Liver (tissue), 8 donors: ENCODE measurements at regions not wholly inside any gene's neighbourhood (a gene's known extent, or its start where the extent isn't known, plus 50 kb on each side); places are given as distances from the start of the nearest gene placed in this dataset.

Source experiments
- DNase-seq: peaks from one replicate; pipeline ENCODE4 v3.0.0-alpha.2; 2017; ENCODE audit warnings: low spot score
- H3K27ac ChIP-seq, 2 donors: one replicate each; pipeline ENCODE4 v1.7.0; 2013; ENCODE audit warnings: inconsistent platforms in 2 of 2, low read length in 2 of 2, control low read depth in 1 of 2, low read depth in 1 of 2, mild to moderate bottlenecking in 1 of 2
- H3K27me3 ChIP-seq, 4 donors: one replicate each; pipeline versions ENCODE4 v1.6.1 to v1.7.0; 2013; ENCODE audit warnings: low read length in 3 of 4, inconsistent platforms in 1 of 4, mild to moderate bottlenecking in 1 of 4, moderate library complexity in 1 of 4; ENCODE audit not compliant: control insufficient read depth in 4 of 4, insufficient read depth in 4 of 4
- H3K36me3 ChIP-seq, 4 donors: one replicate each; pipeline versions ENCODE4 v1.6.1 to v1.7.0; 2013; ENCODE audit warnings: low read length in 3 of 4, mild to moderate bottlenecking in 3 of 4, low read depth in 1 of 4, moderate library complexity in 1 of 4; ENCODE audit not compliant: control insufficient read depth in 4 of 4, insufficient read depth in 3 of 4
- H3K4me1 ChIP-seq, 4 donors: one replicate each; pipeline versions ENCODE4 v1.6.1 to v1.7.0; 2013; ENCODE audit warnings: low read length in 3 of 4, mild to moderate bottlenecking in 3 of 4, moderate library complexity in 1 of 4; ENCODE audit not compliant: control insufficient read depth in 4 of 4, insufficient read depth in 4 of 4
- H3K4me3 ChIP-seq, 3 donors: one replicate each; pipeline versions ENCODE4 v1.6.1 to v1.7.0; 2013; ENCODE audit warnings: low read length in 3 of 3, control low read depth in 1 of 3, low read depth in 1 of 3, mild to moderate bottlenecking in 1 of 3
- H3K9ac ChIP-seq, 2 donors: one replicate each; pipeline ENCODE4 v1.7.0; 2013; ENCODE audit warnings: low read length in 2 of 2, mild to moderate bottlenecking in 2 of 2, moderate library complexity in 2 of 2, control low read depth in 1 of 2, low read depth in 1 of 2
- H3K9me3 ChIP-seq, 4 donors: one replicate each; pipeline versions ENCODE4 v1.6.1 to v1.7.0; 2013; ENCODE audit warnings: low read length in 3 of 4; ENCODE audit not compliant: control insufficient read depth in 4 of 4
- EGR1 ChIP-seq, 2 donors: IDR thresholded peaks; 2 replicates each; pipeline ENCODE4 v1.6.1; 2016 to 2018; ENCODE audit warnings: antibody characterized with exemption in 2 of 2, low read depth in 2 of 2
- FOXA1 ChIP-seq: IDR thresholded peaks from 2 replicates; pipeline ENCODE4 v1.6.1; 2016; ENCODE audit warnings: antibody characterized with exemption
- FOXA2 ChIP-seq: IDR thresholded peaks from 2 replicates; pipeline ENCODE4 v1.6.1; 2016; ENCODE audit warnings: antibody characterized with exemption
- GABPA ChIP-seq, 2 donors: IDR thresholded peaks in 1 of 2; conservative IDR thresholded peaks in 1 of 2; 2 replicates each; pipeline ENCODE4 v1.6.1; 2016; ENCODE audit warnings: antibody characterized with exemption in 2 of 2, mild to moderate bottlenecking in 1 of 2, moderate library complexity in 1 of 2
- HNF4A ChIP-seq, 2 donors: conservative IDR thresholded peaks; 2 replicates each; pipeline ENCODE4 v1.6.1; 2016; ENCODE audit warnings: antibody characterized with exemption in 2 of 2, mild to moderate bottlenecking in 2 of 2
- HNF4G ChIP-seq: IDR thresholded peaks from 2 replicates; pipeline ENCODE4 v1.6.1; 2016; ENCODE audit warnings: antibody characterized with exemption
- JUND ChIP-seq, 2 donors: IDR thresholded peaks; 2 replicates each; pipeline ENCODE4 v1.6.1; 2016; ENCODE audit warnings: antibody characterized with exemption in 2 of 2
- NR2F2 ChIP-seq: IDR thresholded peaks from 2 replicates; pipeline ENCODE4 v1.6.1; 2016; ENCODE audit warnings: antibody characterized with exemption
- RAD21 ChIP-seq, 2 donors: IDR thresholded peaks; 2 replicates each; pipeline ENCODE4 v1.6.1; 2016; ENCODE audit warnings: antibody characterized with exemption in 2 of 2, mild to moderate bottlenecking in 2 of 2
- RXRA ChIP-seq, 2 donors: IDR thresholded peaks; 2 replicates each; pipeline ENCODE4 v1.6.1; 2017 to 2018; ENCODE audit warnings: antibody characterized with exemption in 2 of 2, mild to moderate bottlenecking in 1 of 2
- SP1 ChIP-seq: IDR thresholded peaks from 2 replicates; pipeline ENCODE4 v1.6.1; 2018; ENCODE audit warnings: antibody characterized with exemption, mild to moderate bottlenecking
- TAF1 ChIP-seq: conservative IDR thresholded peaks from 2 replicates; pipeline ENCODE4 v1.6.1; 2016; ENCODE audit warnings: antibody characterized with exemption, mild to moderate bottlenecking
- YY1 ChIP-seq: IDR thresholded peaks from 2 replicates; pipeline ENCODE4 v1.6.1; 2016; ENCODE audit warnings: antibody characterized with exemption, mild to moderate bottlenecking
- WGBS: extraction: QIAGEN DNeasy Blood & Tissue Kit; methylation state at CpG from one replicate; pipeline ENCODE4 v1.1.7; 2013; 5-methylcytosine and 5-hydroxymethylcytosine counted together
- TF ChIP-seq, protein P1 (sequence below): IDR thresholded peaks from 2 replicates; pipeline ENCODE4 v1.6.1; 2016; ENCODE audit warnings: antibody characterized with exemption
- TF ChIP-seq, protein P2 (sequence below): IDR thresholded peaks from 2 replicates; pipeline ENCODE4 v1.6.1; 2016; ENCODE audit warnings: antibody characterized with exemption
- TF ChIP-seq, protein P3 (sequence below): IDR thresholded peaks from 2 replicates; pipeline ENCODE4 v1.6.1; 2016; ENCODE audit warnings: antibody characterized with exemption
- TF ChIP-seq, protein P4 (sequence below): IDR thresholded peaks from 2 replicates; pipeline ENCODE4 v1.6.1; 2016; ENCODE audit warnings: antibody characterized with exemption, mild to moderate bottlenecking
- TF ChIP-seq, protein P5 (sequence below): fragments of 150-350 bp; IDR thresholded peaks from 2 replicates; pipeline ENCODE4 v1.5.1; 2017; ENCODE audit warnings: improper control_type of control experiment, low read depth, low read length; ENCODE audit not compliant: missing input control
- donor health status: healthy.
- donor health status: healthy.
- donor health status: healthy.
- donor health status: healthy.
- donor health status: healthy.

DNA sequence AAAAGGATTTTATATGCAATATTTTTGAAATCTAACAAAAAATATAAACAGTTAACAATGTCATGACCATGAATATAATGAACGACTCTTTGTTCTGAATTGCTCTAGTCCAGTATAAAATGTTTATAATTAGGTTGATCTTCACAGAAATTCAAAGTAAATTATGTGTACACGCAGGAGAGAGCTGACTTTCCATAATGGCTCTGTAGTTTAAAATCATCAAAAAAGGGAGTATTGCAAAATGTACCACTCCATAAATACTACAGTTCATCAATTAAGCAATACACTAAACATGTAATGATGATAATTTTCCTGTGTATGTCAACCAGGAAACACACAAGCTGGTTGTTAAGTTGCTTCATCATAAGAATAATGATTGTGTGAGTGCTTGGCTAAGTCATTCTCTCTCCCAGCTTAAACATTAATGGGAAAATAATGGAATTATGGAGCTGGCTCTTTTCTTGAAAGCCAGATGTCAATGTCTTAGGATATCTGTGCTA is 189.5 kb upstream of the PLEKHG7 start:
- no peaks in the 10 kb centered on the region for H3K36me3 ChIP-seq
- no peaks in the 10 kb centered on the region for H3K4me1 ChIP-seq
- H3K27ac ChIP-seq, result no peak overlapping the region
- H3K27me3 ChIP-seq, result no peaks in the 10 kb centered on the region
- no peak overlapping the region for H3K9ac ChIP-seq
- no peak for TF ChIP-seq FOXA1
- TF ChIP-seq EGR1 (IDR thresholded peaks at IDR 0.05; ENCODE audit: low read depth in 2 of 2), result no peak
- TF ChIP-seq, protein P1, sequence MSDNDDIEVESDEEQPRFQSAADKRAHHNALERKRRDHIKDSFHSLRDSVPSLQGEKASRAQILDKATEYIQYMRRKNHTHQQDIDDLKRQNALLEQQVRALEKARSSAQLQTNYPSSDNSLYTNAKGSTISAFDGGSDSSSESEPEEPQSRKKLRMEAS, result no peak
- TF ChIP-seq SP1, result no peak
- no peak for TF ChIP-seq FOXA2
- no peak for TF ChIP-seq YY1
- no peak for TF ChIP-seq TAF1
- TF ChIP-seq, protein P2, sequence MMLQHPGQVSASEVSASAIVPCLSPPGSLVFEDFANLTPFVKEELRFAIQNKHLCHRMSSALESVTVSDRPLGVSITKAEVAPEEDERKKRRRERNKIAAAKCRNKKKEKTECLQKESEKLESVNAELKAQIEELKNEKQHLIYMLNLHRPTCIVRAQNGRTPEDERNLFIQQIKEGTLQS, result no peak
- no peak for TF ChIP-seq GABPA (IDR thresholded peaks at IDR 0.05 in 1 of 2, conservative IDR thresholded peaks at IDR 0.05 in 1 of 2)
- TF ChIP-seq NR2F2, result no peak
- TF ChIP-seq HNF4A (conservative IDR thresholded peaks at IDR 0.05), result no peak
- 94% methylated on average over 2 of the region's 2 CpGs for WGBS
- H3K9me3 ChIP-seq, result no peaks in the 10 kb centered on the region
- no peak overlapping the region for H3K4me3 ChIP-seq
- no peak for DNase-seq

DNA sequence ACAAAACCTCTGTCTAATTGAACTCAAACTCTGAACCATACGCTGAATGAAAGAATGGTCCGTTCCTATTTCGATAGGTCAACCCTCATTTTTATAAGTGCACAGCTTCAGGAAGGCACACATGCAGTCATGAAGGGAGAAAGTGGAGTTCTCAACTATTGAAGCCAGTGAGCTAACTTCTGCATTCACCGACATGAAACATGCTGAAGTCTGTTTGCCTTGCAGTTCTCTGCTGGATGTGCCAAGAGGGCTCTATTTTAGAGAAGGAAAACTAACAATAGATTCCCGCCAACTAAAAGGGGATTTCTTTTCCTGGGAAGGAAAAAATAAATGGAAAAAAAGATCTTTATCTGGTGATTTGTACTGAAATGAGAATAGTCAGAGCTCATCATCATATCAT is 191.0 kb upstream of the PLEKHG7 start:
- TF ChIP-seq, protein P3, sequence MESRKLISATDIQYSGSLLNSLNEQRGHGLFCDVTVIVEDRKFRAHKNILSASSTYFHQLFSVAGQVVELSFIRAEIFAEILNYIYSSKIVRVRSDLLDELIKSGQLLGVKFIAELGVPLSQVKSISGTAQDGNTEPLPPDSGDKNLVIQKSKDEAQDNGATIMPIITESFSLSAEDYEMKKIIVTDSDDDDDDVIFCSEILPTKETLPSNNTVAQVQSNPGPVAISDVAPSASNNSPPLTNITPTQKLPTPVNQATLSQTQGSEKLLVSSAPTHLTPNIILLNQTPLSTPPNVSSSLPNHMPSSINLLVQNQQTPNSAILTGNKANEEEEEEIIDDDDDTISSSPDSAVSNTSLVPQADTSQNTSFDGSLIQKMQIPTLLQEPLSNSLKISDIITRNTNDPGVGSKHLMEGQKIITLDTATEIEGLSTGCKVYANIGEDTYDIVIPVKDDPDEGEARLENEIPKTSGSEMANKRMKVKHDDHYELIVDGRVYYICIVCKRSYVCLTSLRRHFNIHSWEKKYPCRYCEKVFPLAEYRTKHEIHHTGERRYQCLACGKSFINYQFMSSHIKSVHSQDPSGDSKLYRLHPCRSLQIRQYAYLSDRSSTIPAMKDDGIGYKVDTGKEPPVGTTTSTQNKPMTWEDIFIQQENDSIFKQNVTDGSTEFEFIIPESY, result no peak
- TF ChIP-seq SP1 (no peak), FOXA1 (no peak), JUND (IDR thresholded peaks at IDR 0.05) (no peak), GABPA (IDR thresholded peaks at IDR 0.05 in 1 of 2, conservative IDR thresholded peaks at IDR 0.05 in 1 of 2) (no peak), HNF4G (no peak), FOXA2 (no peak), NR2F2 (no peak), HNF4A (conservative IDR thresholded peaks at IDR 0.05) (no peak), YY1 (no peak), TAF1 (no peak), RAD21 (IDR thresholded peaks at IDR 0.05) (no peak), RXRA (IDR thresholded peaks at IDR 0.05) (no peak)
- TF ChIP-seq, protein P1, result no peak
- TF ChIP-seq, protein P4, sequence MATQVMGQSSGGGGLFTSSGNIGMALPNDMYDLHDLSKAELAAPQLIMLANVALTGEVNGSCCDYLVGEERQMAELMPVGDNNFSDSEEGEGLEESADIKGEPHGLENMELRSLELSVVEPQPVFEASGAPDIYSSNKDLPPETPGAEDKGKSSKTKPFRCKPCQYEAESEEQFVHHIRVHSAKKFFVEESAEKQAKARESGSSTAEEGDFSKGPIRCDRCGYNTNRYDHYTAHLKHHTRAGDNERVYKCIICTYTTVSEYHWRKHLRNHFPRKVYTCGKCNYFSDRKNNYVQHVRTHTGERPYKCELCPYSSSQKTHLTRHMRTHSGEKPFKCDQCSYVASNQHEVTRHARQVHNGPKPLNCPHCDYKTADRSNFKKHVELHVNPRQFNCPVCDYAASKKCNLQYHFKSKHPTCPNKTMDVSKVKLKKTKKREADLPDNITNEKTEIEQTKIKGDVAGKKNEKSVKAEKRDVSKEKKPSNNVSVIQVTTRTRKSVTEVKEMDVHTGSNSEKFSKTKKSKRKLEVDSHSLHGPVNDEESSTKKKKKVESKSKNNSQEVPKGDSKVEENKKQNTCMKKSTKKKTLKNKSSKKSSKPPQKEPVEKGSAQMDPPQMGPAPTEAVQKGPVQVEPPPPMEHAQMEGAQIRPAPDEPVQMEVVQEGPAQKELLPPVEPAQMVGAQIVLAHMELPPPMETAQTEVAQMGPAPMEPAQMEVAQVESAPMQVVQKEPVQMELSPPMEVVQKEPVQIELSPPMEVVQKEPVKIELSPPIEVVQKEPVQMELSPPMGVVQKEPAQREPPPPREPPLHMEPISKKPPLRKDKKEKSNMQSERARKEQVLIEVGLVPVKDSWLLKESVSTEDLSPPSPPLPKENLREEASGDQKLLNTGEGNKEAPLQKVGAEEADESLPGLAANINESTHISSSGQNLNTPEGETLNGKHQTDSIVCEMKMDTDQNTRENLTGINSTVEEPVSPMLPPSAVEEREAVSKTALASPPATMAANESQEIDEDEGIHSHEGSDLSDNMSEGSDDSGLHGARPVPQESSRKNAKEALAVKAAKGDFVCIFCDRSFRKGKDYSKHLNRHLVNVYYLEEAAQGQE, result no peak
- TF ChIP-seq, protein P5, sequence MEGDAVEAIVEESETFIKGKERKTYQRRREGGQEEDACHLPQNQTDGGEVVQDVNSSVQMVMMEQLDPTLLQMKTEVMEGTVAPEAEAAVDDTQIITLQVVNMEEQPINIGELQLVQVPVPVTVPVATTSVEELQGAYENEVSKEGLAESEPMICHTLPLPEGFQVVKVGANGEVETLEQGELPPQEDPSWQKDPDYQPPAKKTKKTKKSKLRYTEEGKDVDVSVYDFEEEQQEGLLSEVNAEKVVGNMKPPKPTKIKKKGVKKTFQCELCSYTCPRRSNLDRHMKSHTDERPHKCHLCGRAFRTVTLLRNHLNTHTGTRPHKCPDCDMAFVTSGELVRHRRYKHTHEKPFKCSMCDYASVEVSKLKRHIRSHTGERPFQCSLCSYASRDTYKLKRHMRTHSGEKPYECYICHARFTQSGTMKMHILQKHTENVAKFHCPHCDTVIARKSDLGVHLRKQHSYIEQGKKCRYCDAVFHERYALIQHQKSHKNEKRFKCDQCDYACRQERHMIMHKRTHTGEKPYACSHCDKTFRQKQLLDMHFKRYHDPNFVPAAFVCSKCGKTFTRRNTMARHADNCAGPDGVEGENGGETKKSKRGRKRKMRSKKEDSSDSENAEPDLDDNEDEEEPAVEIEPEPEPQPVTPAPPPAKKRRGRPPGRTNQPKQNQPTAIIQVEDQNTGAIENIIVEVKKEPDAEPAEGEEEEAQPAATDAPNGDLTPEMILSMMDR, result no peak
- TF ChIP-seq, protein P2, result no peak
- H3K9ac ChIP-seq, result no peak overlapping the region
- no peak for DNase-seq
- no peak overlapping the region for H3K27ac ChIP-seq
- H3K4me3 ChIP-seq, result no peak overlapping the region
- H3K9me3 ChIP-seq, result no peaks in the 10 kb centered on the region
- peaks cover 0 to 4% (median 2%) of the 10 kb centered on the region in 4 donors for H3K4me1 ChIP-seq
- WGBS, result 88% methylated on average over 5 of the region's 5 CpGs
- H3K27me3 ChIP-seq, result no peaks in the 10 kb centered on the region
- H3K36me3 ChIP-seq, result no peaks in the 10 kb centered on the region
